ENCODE measurements at regions not wholly inside any gene's neighbourhood (a gene's known extent, or its start where the extent isn't known, plus 50 kb on each side); places are given as distances from the start of the nearest gene placed in this dataset.

GRCh38 chr12:20018406-20018805 is 349.9 kb upstream of the PDE3A start:
- TF ChIP-seq CTCF (conservative IDR thresholded peaks at IDR 0.05; ENCODE audit: low read length) (no peak), EZH2phosphoT487 (IDR thresholded peaks at IDR 0.05; ENCODE audit: borderline replicate concordance) (no peak)
- Histone ChIP-seq H3K9me3 (ENCODE audit: insufficient read depth, low read depth, low read length) (no peaks in the 10 kb centered on the region), H3K9me2 (replicated peaks; ENCODE audit: low read depth, low read length) (no peaks in the 10 kb centered on the region), H3K36me3 (ENCODE audit: insufficient read depth, low read length) (no peaks in the 10 kb centered on the region), H3F3A (ENCODE audit: low read depth) (no peaks in the 10 kb centered on the region), H4K20me1 (ENCODE audit: insufficient read depth, low read length, poor library complexity, severe bottlenecking) (no peaks in the 10 kb centered on the region), H3K79me2 (ENCODE audit: insufficient read depth, low read length) (no peaks in the 10 kb centered on the region), H2AFZ (ENCODE audit: low read length) (no peak overlapping the region), H3K9ac (ENCODE audit: low read depth, low read length, poor library complexity, severe bottlenecking) (no peak overlapping the region), H3K27me3 (ENCODE audit: insufficient read depth, low read length, poor library complexity, severe bottlenecking) (no peaks in the 10 kb centered on the region), H3K4me1 (ENCODE audit: insufficient read depth, low read length, poor library complexity, severe bottlenecking) (no peaks in the 10 kb centered on the region), H3K4me3 (ENCODE audit: low read length, poor library complexity, severe bottlenecking) (no peak overlapping the region), H3K4me2 (ENCODE audit: low read depth, low read length, poor library complexity, severe bottlenecking) (no peak overlapping the region)

GRCh38 chr12:20024194-20024593 is 344.1 kb upstream of the PDE3A start:
- TF ChIP-seq CTCF (conservative IDR thresholded peaks at IDR 0.05; ENCODE audit: low read length) (no peak), EZH2phosphoT487 (IDR thresholded peaks at IDR 0.05; ENCODE audit: borderline replicate concordance) (no peak)
- Histone ChIP-seq H3K36me3 (ENCODE audit: insufficient read depth, low read length) (no peaks in the 10 kb centered on the region), H3K9ac (ENCODE audit: low read depth, low read length, poor library complexity, severe bottlenecking) (no peak overlapping the region), H3F3A (ENCODE audit: low read depth) (no peaks in the 10 kb centered on the region), H4K20me1 (ENCODE audit: insufficient read depth, low read length, poor library complexity, severe bottlenecking) (no peaks in the 10 kb centered on the region), H3K4me3 (ENCODE audit: low read length, poor library complexity, severe bottlenecking) (no peak overlapping the region), H2AFZ (ENCODE audit: low read length) (no peak overlapping the region), H3K27me3 (ENCODE audit: insufficient read depth, low read length, poor library complexity, severe bottlenecking) (no peaks in the 10 kb centered on the region), H3K4me2 (ENCODE audit: low read depth, low read length, poor library complexity, severe bottlenecking) (no peak overlapping the region), H3K9me3 (ENCODE audit: insufficient read depth, low read depth, low read length) (no peaks in the 10 kb centered on the region), H3K4me1 (ENCODE audit: insufficient read depth, low read length, poor library complexity, severe bottlenecking) (no peaks in the 10 kb centered on the region), H3K9me2 (replicated peaks; ENCODE audit: low read depth, low read length) (no peaks in the 10 kb centered on the region), H3K79me2 (ENCODE audit: insufficient read depth, low read length) (no peaks in the 10 kb centered on the region)

- H3K4me1 ChIP-seq (ENCODE audit: insufficient read depth, low read length, poor library complexity, severe bottlenecking): no peaks in the 10 kb centered on the region
- no peak for TF ChIP-seq EZH2phosphoT487 (IDR thresholded peaks at IDR 0.05; ENCODE audit: borderline replicate concordance)
- no peak for TF ChIP-seq CTCF (conservative IDR thresholded peaks at IDR 0.05; ENCODE audit: low read length)
- H3F3A ChIP-seq (ENCODE audit: low read depth): no peaks in the 10 kb centered on the region
- no peaks in the 10 kb centered on the region for H3K9me3 ChIP-seq (ENCODE audit: insufficient read depth, low read depth, low read length)
- no peak overlapping the region for H3K4me2 ChIP-seq (ENCODE audit: low read depth, low read length, poor library complexity, severe bottlenecking)
- H3K9me2 ChIP-seq (replicated peaks; ENCODE audit: low read depth, low read length): no peaks in the 10 kb centered on the region
- no peak overlapping the region for H2AFZ ChIP-seq (ENCODE audit: low read length)
- H3K4me3 ChIP-seq (ENCODE audit: low read length, poor library complexity, severe bottlenecking): no peak overlapping the region
- H4K20me1 ChIP-seq (ENCODE audit: insufficient read depth, low read length, poor library complexity, severe bottlenecking): no peaks in the 10 kb centered on the region
- no peaks in the 10 kb centered on the region for H3K79me2 ChIP-seq (ENCODE audit: insufficient read depth, low read length)
- no peaks in the 10 kb centered on the region for H3K27me3 ChIP-seq (ENCODE audit: insufficient read depth, low read length, poor library complexity, severe bottlenecking)
- H3K36me3 ChIP-seq (ENCODE audit: insufficient read depth, low read length): no peaks in the 10 kb centered on the region
- H3K9ac ChIP-seq (ENCODE audit: low read depth, low read length, poor library complexity, severe bottlenecking): no peak overlapping the region
Measured at GRCh38 chr12:20028033-20028432, 340.3 kb upstream of the PDE3A start.
